Neural progenitor cell (in vitro differentiated cells): ENCODE measurements at regions not wholly inside any gene's neighbourhood (a gene's known extent, or its start where the extent isn't known, plus 50 kb on each side); places are given as distances from the start of the nearest gene placed in this dataset.

ENCODE experiments used
- EZH2 ChIP-seq: fragments of 200-600 bp; sonication (generic); IDR thresholded peaks from 2 replicates; pipeline ENCODE4 v1.6.1; 2017; ENCODE audit warnings: antibody characterized with exemption, mild to moderate bottlenecking, moderate library complexity
- EZH2phosphoT487 ChIP-seq: fragments of 200-600 bp; sonication (generic); IDR thresholded peaks from 2 replicates; pipeline ENCODE4 v1.6.1; 2017; ENCODE audit warnings: antibody characterized with exemption
- TF ChIP-seq, protein P1 (sequence below): fragments of 200-600 bp; sonication (generic); IDR thresholded peaks from 2 replicates; pipeline ENCODE4 v1.5.1; 2017; ENCODE audit warnings: antibody characterized with exemption, mild to moderate bottlenecking

DNA sequence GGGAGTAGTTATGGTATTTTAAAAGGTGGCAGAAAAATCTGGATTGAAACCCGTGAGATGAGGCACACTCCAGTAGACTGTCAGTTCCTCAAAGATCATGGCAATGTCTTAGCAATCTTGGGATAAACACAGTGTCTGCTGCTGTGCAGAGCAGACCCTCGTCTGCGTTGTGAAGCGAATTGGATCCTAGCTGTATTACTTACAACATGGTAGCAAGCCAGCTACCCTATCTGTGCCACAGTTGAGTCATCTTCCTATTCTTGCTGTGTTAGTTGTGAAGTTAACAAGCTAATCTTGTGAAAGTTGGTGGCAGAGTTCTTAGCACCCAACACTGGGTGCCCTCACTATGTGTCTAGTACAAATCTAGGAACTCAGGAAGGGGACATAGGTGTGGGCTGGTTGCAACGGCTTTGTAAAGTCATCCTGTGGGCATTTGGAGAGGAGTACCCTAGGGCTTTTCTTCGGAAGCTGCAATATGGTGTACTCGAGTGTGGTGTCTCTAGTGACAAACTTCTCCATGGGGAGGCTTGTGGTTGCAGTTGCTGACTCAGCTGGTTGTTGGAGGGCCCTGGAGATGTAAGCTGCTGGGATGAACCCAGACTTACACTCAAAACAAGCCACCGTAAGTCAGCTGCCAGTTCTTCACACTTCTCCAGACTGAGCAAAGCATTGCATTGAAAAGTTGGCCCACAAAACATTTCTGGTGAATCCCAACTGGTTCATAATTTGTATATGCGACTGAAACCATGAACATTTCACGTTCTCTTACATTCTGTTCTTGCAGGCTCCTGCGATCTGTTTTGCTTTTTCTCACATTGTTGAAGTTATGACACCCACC lies 61.5 kb downstream of the ADCYAP1 start:
- TF ChIP-seq, protein P1, sequence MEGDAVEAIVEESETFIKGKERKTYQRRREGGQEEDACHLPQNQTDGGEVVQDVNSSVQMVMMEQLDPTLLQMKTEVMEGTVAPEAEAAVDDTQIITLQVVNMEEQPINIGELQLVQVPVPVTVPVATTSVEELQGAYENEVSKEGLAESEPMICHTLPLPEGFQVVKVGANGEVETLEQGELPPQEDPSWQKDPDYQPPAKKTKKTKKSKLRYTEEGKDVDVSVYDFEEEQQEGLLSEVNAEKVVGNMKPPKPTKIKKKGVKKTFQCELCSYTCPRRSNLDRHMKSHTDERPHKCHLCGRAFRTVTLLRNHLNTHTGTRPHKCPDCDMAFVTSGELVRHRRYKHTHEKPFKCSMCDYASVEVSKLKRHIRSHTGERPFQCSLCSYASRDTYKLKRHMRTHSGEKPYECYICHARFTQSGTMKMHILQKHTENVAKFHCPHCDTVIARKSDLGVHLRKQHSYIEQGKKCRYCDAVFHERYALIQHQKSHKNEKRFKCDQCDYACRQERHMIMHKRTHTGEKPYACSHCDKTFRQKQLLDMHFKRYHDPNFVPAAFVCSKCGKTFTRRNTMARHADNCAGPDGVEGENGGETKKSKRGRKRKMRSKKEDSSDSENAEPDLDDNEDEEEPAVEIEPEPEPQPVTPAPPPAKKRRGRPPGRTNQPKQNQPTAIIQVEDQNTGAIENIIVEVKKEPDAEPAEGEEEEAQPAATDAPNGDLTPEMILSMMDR = no peak
- TF ChIP-seq EZH2 = no peak
- no peak for TF ChIP-seq EZH2phosphoT487
